Inflammatory macrophage treated with lipopolysaccharide for 4 hours (primary cell): ENCODE measurements at regions not wholly inside any gene's neighbourhood (a gene's known extent, or its start where the extent isn't known, plus 50 kb on each side); places are given as distances from the start of the nearest gene placed in this dataset.
"Not testable (repeated sequence)": the region's sequence is repeated elsewhere in the genome, so short reads cannot be mapped to it uniquely, and the experiment has no call there.

Experiments used
- DNase-seq: peaks from one replicate; pipeline ENCODE4 v3.0.0-alpha.2; 2020

DNA sequence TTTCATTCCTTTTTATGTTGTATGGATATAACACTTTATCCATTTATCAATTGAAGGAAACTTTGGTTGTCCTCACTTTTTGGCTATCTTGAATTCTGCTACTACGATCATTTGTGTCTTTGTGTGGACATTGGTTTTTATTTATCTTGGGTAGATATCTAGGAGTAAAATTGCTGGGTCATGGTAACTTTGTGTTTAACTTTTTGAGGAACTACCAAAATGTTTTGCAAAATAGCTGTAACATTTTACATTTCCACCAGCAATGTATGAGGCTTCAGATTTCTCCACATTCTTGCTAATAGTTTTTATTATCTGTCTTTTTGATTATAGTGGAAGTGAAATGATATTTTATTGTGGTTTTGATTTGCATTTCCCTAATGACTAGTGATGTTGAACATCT lies 55.6 kb downstream of the TLNRD1 start:
- DNase-seq, result peak; percentile 65

DNA sequence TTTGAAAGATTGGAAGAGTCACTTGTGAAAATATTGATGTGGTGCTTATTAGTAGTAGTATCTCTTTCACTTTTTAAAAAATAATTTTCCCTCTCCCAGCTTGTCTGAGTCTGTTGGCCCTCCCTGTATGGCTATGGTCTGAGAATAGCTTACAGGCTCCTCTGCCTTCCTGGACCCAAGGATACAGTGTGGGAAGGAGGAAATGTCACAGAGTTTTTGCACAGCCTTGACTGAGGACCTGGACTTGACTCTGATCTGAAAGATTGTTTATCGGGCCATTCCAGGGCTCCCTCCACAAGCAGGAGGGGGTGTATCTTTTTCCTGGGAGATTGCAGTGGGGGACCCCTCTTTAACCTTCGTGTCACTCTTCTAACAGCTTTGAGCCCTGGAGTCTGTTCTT lies 59.7 kb downstream of the TLNRD1 start:
- DNase-seq, result no peak

GRCh38 chr15:81060907-81061306 lies 60.2 kb downstream of the TLNRD1 start:
- peak; percentile 58 for DNase-seq

DNA sequence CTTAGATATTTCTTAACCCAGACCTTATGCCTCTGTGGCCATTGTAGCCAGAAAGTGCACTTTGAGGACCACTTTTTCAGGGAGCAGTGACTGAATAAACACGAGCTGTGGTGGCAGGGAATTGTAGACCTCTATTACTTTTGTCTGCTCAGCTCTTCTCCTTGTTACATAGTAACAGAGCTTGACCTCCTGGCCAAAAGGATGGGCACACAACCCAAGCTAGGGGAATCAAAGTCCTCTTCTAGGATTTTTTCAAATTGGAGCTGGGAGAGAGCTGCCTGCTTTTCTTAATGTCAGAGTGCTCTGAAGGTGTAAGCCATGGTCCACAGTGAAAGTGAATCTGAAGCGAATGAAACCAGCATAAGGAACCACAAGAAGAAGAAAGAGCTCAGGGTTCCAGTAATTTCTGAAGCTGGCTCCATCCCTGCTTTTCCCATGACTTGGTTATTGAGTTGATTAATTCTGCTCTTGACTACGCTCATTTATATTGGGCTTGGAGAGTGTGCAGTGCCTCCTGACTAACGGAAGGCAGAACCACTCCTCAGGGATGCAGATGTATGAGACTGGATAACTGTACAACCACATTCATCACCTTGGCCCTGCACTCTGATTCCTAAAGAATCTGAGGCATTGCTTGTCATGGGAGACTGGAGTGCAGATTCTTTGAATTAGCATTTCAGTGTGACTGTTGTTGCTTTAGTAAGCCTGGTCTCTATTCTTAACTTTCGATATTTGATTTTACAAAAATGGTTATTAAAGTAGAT lies 60.9 kb downstream of the TLNRD1 start:
- DNase-seq, result no peak

DNA sequence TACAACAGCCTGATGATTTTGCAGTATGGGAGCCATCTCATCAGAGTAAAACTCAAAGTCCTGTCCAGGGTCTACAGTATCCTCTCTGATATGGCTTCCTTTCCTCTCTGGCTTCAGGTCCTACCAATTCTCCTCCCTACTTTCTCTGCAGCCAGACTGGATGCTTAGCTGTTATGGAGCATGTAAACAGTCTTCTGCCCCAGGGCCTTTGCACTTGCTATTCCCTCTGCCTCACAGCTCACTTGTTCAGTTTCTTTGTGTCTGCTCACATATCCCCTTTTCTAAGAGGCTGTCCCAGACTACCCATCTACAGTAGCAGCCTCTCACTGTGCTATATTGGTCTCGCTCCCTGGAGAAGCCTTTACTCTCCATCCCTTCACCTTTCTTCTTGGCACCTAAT lies 62.2 kb downstream of the TLNRD1 start:
- DNase-seq, result no peak

- no peak for DNase-seq
Measured at GRCh38 chr15:81064253-81064652, 63.5 kb downstream of the TLNRD1 start.

- DNase-seq, result not testable (repeated sequence)
Measured at GRCh38 chr15:81067567-81067966, 66.5 kb upstream of the CFAP161 start.

DNA sequence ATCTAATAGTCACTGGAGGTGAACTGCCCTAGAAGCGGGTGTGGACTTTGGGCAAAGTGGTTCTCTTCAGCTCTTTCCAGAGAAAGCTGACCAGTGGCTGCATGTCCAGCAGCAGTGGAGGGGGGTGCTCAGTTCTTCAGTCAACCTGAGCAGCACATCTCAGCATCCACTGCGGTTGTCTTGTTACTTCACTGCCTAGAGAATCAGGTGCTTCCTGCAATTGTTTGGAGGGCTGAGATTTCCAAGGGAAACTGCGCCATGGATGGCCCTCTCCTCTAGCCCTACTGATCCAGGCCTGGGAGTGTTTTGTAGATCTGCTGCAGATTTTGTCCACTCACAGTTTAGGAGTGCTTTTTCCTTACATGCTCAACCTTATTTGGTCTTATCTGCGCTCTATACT lies 65.6 kb upstream of the CFAP161 start:
- no peak for DNase-seq

- no peak for DNase-seq
Measured at GRCh38 chr15:81069356-81069755, 64.7 kb upstream of the CFAP161 start.

GRCh38 chr15:81069909-81070308 lies 64.2 kb upstream of the CFAP161 start:
- no peak for DNase-seq

DNA sequence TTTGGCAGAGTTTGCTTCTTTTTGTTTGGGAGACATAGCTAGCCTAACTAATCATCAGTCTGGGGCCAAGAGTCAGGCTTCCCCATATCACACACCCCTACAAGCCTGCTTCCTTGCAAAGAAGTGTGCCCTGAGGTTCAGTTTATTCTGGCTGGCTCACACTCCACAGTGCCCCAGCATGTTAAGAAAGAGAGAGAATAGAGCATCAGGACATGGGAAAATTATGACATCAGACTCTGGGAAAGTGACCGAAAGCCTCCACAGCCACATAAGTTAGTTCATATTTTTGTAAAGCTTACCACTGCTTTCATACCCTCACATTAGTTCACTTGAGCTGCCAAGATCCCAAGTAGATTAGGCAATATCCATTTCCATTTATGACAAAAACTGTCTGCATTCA lies 63.0 kb upstream of the CFAP161 start:
- DNase-seq, result no peak

GRCh38 chr15:81071705-81072104 lies 62.4 kb upstream of the CFAP161 start:
- DNase-seq, result no peak

- no peak for DNase-seq
Measured at GRCh38 chr15:81072551-81072950, 61.5 kb upstream of the CFAP161 start.

- DNase-seq, result peak; percentile 14
Measured at GRCh38 chr15:81073801-81074200, 60.3 kb upstream of the CFAP161 start.

GRCh38 chr15:81074773-81075172 lies 59.3 kb upstream of the CFAP161 start:
- DNase-seq, result no peak

DNA sequence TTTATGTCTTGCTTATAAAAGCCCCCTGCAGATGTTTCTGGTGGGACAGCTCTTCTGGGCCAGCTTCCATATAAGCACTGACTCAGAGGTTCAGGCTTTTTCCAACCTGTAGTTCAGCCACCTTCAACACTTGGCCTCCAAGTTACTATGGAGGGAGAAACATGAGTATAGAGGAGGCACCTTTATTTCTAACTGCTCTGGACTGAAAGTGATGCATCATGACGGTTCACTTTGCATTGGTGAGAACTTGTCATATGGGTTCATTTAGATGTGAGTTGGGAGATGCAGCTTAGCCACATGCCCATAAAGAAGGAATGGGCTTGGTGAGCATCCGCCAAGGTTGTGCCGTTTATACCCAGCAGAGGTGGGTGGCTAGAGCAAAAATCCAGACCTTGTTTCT lies 58.8 kb upstream of the CFAP161 start:
- no peak for DNase-seq

DNA sequence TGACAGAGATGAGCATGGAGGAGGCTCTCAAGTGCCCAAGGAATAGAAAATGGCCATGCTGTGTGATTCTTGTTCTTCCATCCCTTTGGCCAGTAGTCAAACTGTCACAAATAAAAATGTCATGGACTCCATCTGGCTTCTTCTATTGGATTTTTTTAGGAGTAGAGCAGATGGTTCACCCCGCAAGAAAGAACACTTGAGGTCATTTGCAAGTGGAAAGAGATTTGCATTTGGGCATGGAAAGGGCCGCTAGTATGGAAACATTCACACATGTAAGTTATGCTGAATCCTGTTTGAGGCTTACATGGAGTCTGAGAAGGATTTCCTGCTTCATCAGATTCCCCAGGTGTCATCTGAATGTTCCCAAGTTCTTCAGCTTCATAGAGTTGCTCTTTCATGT lies 53.1 kb upstream of the CFAP161 start:
- no peak for DNase-seq

GRCh38 chr15:81083201-81083600 lies 50.9 kb upstream of the CFAP161 start:
- no peak for DNase-seq
